Neural progenitor cell (in vitro differentiated cells): ENCODE measurements at regions not wholly inside any gene's neighbourhood (a gene's known extent, or its start where the extent isn't known, plus 50 kb on each side); places are given as distances from the start of the nearest gene placed in this dataset.

Source experiments
- DNase-seq: peaks from one replicate; pipeline ENCODE4 v3.0.0-alpha.2; 2016; ENCODE audit warnings: low spot score
- H2AFZ ChIP-seq: fragments of 200-600 bp; sonication (generic); replicated peaks from 2 replicates; pipeline ENCODE4 v1.6.1; 2016; ENCODE audit warnings: antibody characterized with exemption
- H3F3A ChIP-seq: fragments of 200-600 bp; sonication (generic); 2 replicates; pipeline ENCODE4 v1.6.1; 2016; ENCODE audit warnings: antibody characterized with exemption, low read depth
- H3K27ac ChIP-seq: fragments of 200-600 bp; sonication (generic); 2 replicates; pipeline ENCODE4 v1.5.1; 2016; ENCODE audit warnings: mild to moderate bottlenecking
- H3K27me3 ChIP-seq: fragments of 200-600 bp; sonication (generic); 2 replicates; pipeline ENCODE4 v1.6.1; 2016; ENCODE audit warnings: mild to moderate bottlenecking, moderate library complexity
- H3K36me3 ChIP-seq: fragments of 200-600 bp; sonication (generic); 2 replicates; pipeline ENCODE4 v1.5.1; 2016
- H3K4me1 ChIP-seq: fragments of 200-600 bp; sonication (generic); 2 replicates; pipeline ENCODE4 v1.6.1; 2016; ENCODE audit warnings: mixed run types
- H3K4me2 ChIP-seq: fragments of 200-600 bp; sonication (generic); 2 replicates; pipeline ENCODE4 v1.6.1; 2016
- H3K4me3 ChIP-seq: fragments of 200-600 bp; sonication (generic); 2 replicates; pipeline ENCODE4 v1.5.1; 2016
- H3K79me2 ChIP-seq: fragments of 200-600 bp; sonication (generic); 2 replicates; pipeline ENCODE4 v1.6.1; 2016; ENCODE audit warnings: low read depth
- H3K9ac ChIP-seq: fragments of 200-600 bp; sonication (generic); 2 replicates; pipeline ENCODE4 v1.6.1; 2016
- H3K9me3 ChIP-seq: fragments of 200-600 bp; sonication (generic); 2 replicates; pipeline ENCODE4 v1.5.1; 2016; ENCODE audit warnings: low read depth
- H4K20me1 ChIP-seq: fragments of 200-600 bp; sonication (generic); 2 replicates; pipeline ENCODE4 v1.6.1; 2016; ENCODE audit warnings: low read depth
- H3K27ac Mint-ChIP-seq: 3 replicates; pipeline ENCODE4 v1.8.0; 2021; ENCODE audit warnings: mixed read lengths
- H3K27me3 Mint-ChIP-seq: 2 replicates; pipeline ENCODE4 v1.8.0; 2022; ENCODE audit warnings: low read depth, mild to moderate bottlenecking, inconsistent platforms, moderate library complexity, mixed read lengths; ENCODE audit not compliant: insufficient read depth
- H3K36me3 Mint-ChIP-seq: 3 replicates; pipeline ENCODE4 v1.8.0; 2021; ENCODE audit warnings: mixed read lengths
- H3K4me1 Mint-ChIP-seq: 3 replicates; pipeline ENCODE4 v1.8.0; 2021; ENCODE audit warnings: mixed read lengths
- H3K4me3 Mint-ChIP-seq: 3 replicates; pipeline ENCODE4 v1.8.0; 2021; ENCODE audit warnings: mild to moderate bottlenecking, moderate library complexity, mixed read lengths
- H3K9me3 Mint-ChIP-seq: 3 replicates; pipeline ENCODE4 v1.8.0; 2020; ENCODE audit warnings: mixed read lengths
- EZH2 ChIP-seq: fragments of 200-600 bp; sonication (generic); IDR thresholded peaks from 2 replicates; pipeline ENCODE4 v1.6.1; 2017; ENCODE audit warnings: antibody characterized with exemption, mild to moderate bottlenecking, moderate library complexity
- EZH2phosphoT487 ChIP-seq: fragments of 200-600 bp; sonication (generic); IDR thresholded peaks from 2 replicates; pipeline ENCODE4 v1.6.1; 2017; ENCODE audit warnings: antibody characterized with exemption
- TF ChIP-seq, protein P1 (sequence below): fragments of 200-600 bp; sonication (generic); IDR thresholded peaks from 2 replicates; pipeline ENCODE4 v1.5.1; 2017; ENCODE audit warnings: antibody characterized with exemption, mild to moderate bottlenecking

GRCh38 chrX:13489454-13489853 lies 79.9 kb upstream of the EGFL6 start:
- Histone ChIP-seq H3K4me2 (no peak overlapping the region), H2AFZ (no peak overlapping the region), H3K4me1 (peaks cover 11% of the 10 kb centered on the region), H3F3A (peaks cover 14% of the 10 kb centered on the region), H3K36me3 (no peaks in the 10 kb centered on the region), H4K20me1 (no peaks in the 10 kb centered on the region), H3K79me2 (no peaks in the 10 kb centered on the region), H3K4me3 (no peak overlapping the region), H3K27me3 (no peaks in the 10 kb centered on the region), H3K27ac (no peak overlapping the region), H3K9me3 (no peaks in the 10 kb centered on the region), H3K9ac (no peak overlapping the region)
- DNase-seq = no peak
- TF ChIP-seq, protein P1, sequence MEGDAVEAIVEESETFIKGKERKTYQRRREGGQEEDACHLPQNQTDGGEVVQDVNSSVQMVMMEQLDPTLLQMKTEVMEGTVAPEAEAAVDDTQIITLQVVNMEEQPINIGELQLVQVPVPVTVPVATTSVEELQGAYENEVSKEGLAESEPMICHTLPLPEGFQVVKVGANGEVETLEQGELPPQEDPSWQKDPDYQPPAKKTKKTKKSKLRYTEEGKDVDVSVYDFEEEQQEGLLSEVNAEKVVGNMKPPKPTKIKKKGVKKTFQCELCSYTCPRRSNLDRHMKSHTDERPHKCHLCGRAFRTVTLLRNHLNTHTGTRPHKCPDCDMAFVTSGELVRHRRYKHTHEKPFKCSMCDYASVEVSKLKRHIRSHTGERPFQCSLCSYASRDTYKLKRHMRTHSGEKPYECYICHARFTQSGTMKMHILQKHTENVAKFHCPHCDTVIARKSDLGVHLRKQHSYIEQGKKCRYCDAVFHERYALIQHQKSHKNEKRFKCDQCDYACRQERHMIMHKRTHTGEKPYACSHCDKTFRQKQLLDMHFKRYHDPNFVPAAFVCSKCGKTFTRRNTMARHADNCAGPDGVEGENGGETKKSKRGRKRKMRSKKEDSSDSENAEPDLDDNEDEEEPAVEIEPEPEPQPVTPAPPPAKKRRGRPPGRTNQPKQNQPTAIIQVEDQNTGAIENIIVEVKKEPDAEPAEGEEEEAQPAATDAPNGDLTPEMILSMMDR = no peak
- TF ChIP-seq EZH2phosphoT487 (no peak), EZH2 (no peak)
- Mint-ChIP-seq H3K27ac (no peak overlapping the region), H3K9me3 (peaks cover under 1% of the 10 kb centered on the region), H3K4me1 (peaks cover 18% of the 10 kb centered on the region), H3K36me3 (no peaks in the 10 kb centered on the region), H3K27me3 (peaks cover 2% of the 10 kb centered on the region), H3K4me3 (no peak overlapping the region)

DNA sequence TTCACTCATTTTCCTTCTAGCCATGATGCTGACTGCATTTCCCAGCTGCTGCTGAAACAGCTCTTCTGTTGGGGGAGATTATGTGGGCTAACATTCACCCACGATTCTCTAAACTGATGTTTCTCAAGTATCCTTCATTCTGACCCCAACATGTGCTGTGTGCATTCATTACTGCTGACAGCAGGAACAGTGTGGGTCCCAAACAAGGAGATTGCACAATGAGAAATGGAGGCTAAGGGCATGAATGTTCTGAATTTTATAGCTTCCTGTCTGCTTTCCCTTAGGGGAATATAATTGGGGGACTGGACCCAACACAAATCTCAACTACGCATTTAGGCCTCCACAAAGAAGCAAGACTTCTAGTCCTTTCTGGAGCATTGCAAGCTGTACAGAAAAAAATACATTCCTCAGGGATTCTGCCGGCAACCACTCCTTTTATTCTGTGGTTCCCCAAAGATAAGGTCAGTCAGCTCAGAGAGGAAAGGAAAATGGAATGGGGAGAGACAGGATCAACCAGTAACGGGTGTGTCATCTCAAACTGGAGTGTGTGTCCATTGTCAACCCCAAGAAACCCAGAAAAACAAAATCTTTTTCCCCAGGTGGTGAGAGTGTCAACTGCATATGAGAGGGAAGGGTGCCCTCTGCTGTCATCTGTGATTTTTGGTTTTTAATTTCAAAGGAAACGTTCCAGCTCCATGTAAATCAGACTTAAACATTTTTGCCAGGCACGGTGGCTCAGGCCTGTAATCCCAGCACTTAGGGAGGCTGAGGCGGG lies 81.5 kb upstream of the EGFL6 start:
- H3K79me2 ChIP-seq = no peaks in the 10 kb centered on the region
- H2AFZ ChIP-seq = peak overlapping the region; percentile 17
- TF ChIP-seq, protein P1 = peak; percentile 86
- TF ChIP-seq EZH2 (no peak), EZH2phosphoT487 (no peak)
- no peaks in the 10 kb centered on the region for H3K27me3 ChIP-seq
- peak overlapping the region; percentile 3 for H3K27ac ChIP-seq
- H3K36me3 ChIP-seq = no peaks in the 10 kb centered on the region
- H3K4me3 Mint-ChIP-seq = no peak overlapping the region
- no peak overlapping the region for H3K9ac ChIP-seq
- H3K4me1 Mint-ChIP-seq = peaks cover 18% of the 10 kb centered on the region
- peak overlapping the region; percentile 98 for H3K27ac Mint-ChIP-seq
- no peak overlapping the region for H3K4me2 ChIP-seq
- peaks cover 2% of the 10 kb centered on the region for H3K27me3 Mint-ChIP-seq
- peaks cover 11% of the 10 kb centered on the region for H3K4me1 ChIP-seq
- H3K36me3 Mint-ChIP-seq = no peaks in the 10 kb centered on the region
- peak; percentile 78 for DNase-seq
- no peaks in the 10 kb centered on the region for H4K20me1 ChIP-seq
- no peak overlapping the region for H3K4me3 ChIP-seq
- H3F3A ChIP-seq = peaks cover 14% of the 10 kb centered on the region
- H3K9me3 Mint-ChIP-seq = peaks cover 3% of the 10 kb centered on the region
- no peaks in the 10 kb centered on the region for H3K9me3 ChIP-seq

GRCh38 chrX:13485167-13485566 lies 84.2 kb upstream of the EGFL6 start:
- Histone ChIP-seq H3K36me3 (no peaks in the 10 kb centered on the region), H4K20me1 (no peaks in the 10 kb centered on the region), H3K27me3 (no peaks in the 10 kb centered on the region), H3K27ac (no peak overlapping the region), H3K79me2 (no peaks in the 10 kb centered on the region), H3K9me3 (no peaks in the 10 kb centered on the region), H3F3A (peaks cover 14% of the 10 kb centered on the region), H3K4me1 (peaks cover 11% of the 10 kb centered on the region), H3K9ac (no peak overlapping the region), H3K4me3 (no peak overlapping the region), H2AFZ (no peak overlapping the region), H3K4me2 (no peak overlapping the region)
- Mint-ChIP-seq H3K27me3 (no peaks in the 10 kb centered on the region), H3K36me3 (no peaks in the 10 kb centered on the region), H3K27ac (no peak overlapping the region), H3K9me3 (peaks cover 5% of the 10 kb centered on the region), H3K4me1 (peaks cover 18% of the 10 kb centered on the region), H3K4me3 (no peak overlapping the region)
- DNase-seq = no peak
- TF ChIP-seq EZH2phosphoT487 = no peak
- no peak for TF ChIP-seq EZH2
- TF ChIP-seq, protein P1 = no peak
